Stomach (tissue), 8 donors: ENCODE measurements at regions not wholly inside any gene's neighbourhood (a gene's known extent, or its start where the extent isn't known, plus 50 kb on each side); places are given as distances from the start of the nearest gene placed in this dataset.
"Not testable (repeated sequence)": the region's sequence is repeated elsewhere in the genome, so short reads cannot be mapped to it uniquely, and the experiment has no call there.

Source experiments
- DNase-seq, 2 donors: peaks; one replicate each; pipeline versions ENCODE4 v3.0.0 to v3.0.0-alpha.2; 2013 to 2019
- H3K27ac ChIP-seq, 5 donors: fragments of 200-600 bp in 4 of 5; sonication (generic) in 4 of 5; one replicate each; pipeline ENCODE4 v1.5.1; 2013 to 2019; ENCODE audit warnings: mild to moderate bottlenecking in 1 of 5, moderate library complexity in 1 of 5
- H3K27me3 ChIP-seq, 3 donors: fragments of 200-600 bp; sonication (generic); one replicate each; pipeline ENCODE4 v1.5.1; 2017 to 2019; ENCODE audit warnings: mixed run types in 1 of 3
- H3K36me3 ChIP-seq, 4 donors: fragments of 200-600 bp; sonication (generic); 1 replicate in 3 of 4; 2 replicates in 1 of 4; pipeline ENCODE4 v1.5.1; 2016 to 2019
- H3K4me1 ChIP-seq, 4 donors: fragments of 200-600 bp; sonication (generic); one replicate each; pipeline ENCODE4 v1.5.1; 2016 to 2019
- H3K4me3 ChIP-seq, 4 donors: fragments of 200-600 bp; sonication (generic) in 3 of 4; one replicate each; pipeline ENCODE4 v1.5.1; 2016 to 2019; ENCODE audit warnings: mild to moderate bottlenecking in 1 of 4
- H3K9me3 ChIP-seq, 4 donors: fragments of 200-600 bp; sonication (generic); one replicate each; pipeline ENCODE4 v1.5.1; 2016 to 2019
- EP300 ChIP-seq: sonication (generic); formaldehyde crosslinking; IDR thresholded peaks from one replicate; pipeline ENCODE4 v1.6.1; 2017; ENCODE audit warnings: antibody characterized with exemption
- POLR2A ChIP-seq, 4 donors: fragments of 450-650 bp; IDR thresholded peaks; one replicate each; pipeline ENCODE4 v1.6.1; 2016; ENCODE audit warnings: antibody characterized with exemption in 4 of 4, control low read depth in 2 of 4, mild to moderate bottlenecking in 1 of 4, moderate library complexity in 1 of 4
- POLR2AphosphoS5 ChIP-seq, 3 donors: sonication (generic); formaldehyde crosslinking; IDR thresholded peaks; one replicate each; pipeline ENCODE4 v1.6.1; 2016; ENCODE audit warnings: antibody characterized with exemption in 3 of 3
- WGBS, 5 donors: extraction: QIAGEN DNeasy Blood & Tissue Kit in 3 of 5; methylation state at CpG; one replicate each; pipeline versions ENCODE4 v1.1.5 to v1.1.7; 2013 to 2018; 5-methylcytosine and 5-hydroxymethylcytosine counted together
- intact Hi-C: fragments of 100-400 bp; cut with DNase I; formaldehyde crosslinking; loops from one replicate; pipeline ENCODE4 v1.15.1; 2023; ENCODE audit warnings: low total_unique reads
- TF ChIP-seq, protein P1 (sequence below), 7 experiments: fragments of 450-650 bp in 4 of 7; fragments of 200-600 bp in 3 of 7; sonication (generic) in 3 of 7; IDR thresholded peaks; one replicate each; pipeline ENCODE4 v1.5.1; 2016 to 2019; ENCODE audit warnings: antibody characterized with exemption in 7 of 7, control low read depth in 2 of 7, mild to moderate bottlenecking in 1 of 7
- donor health status: healthy with polysubstance abuse.
- donor health status: Bipolar disorder and iron deficiency.
- donor health status: healthy.

DNA sequence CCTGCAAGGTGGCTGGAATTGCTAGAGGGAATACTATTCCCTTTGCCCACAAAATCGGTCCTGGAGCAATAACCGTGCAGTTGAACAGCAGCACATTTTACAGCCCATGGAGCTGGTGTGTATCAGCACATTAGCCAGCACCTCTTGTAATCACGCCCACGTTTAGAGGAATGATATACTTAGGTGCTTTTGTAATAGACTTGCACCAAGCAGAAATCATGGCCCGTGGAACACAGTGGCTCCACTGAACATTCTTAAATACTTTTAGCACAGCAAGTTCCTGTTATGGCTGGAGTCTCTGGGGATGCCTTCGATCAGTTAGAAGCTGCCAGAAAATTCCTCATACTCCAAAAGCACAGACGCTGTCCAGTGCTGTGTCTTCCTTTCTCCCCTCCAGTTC is 218.1 kb upstream of the FAM78B start:
- H3K4me1 ChIP-seq, result no peaks in the 10 kb centered on the region
- H3K27me3 ChIP-seq, result peaks cover 0 to 4% (median 0%) of the 10 kb centered on the region in 3 donors
- no peak overlapping the region for H3K4me3 ChIP-seq
- TF ChIP-seq POLR2AphosphoS5 (IDR thresholded peaks at IDR 0.05) (no peak), EP300 (no peak), POLR2A (IDR thresholded peaks at IDR 0.05) (no peak)
- TF ChIP-seq, protein P1, sequence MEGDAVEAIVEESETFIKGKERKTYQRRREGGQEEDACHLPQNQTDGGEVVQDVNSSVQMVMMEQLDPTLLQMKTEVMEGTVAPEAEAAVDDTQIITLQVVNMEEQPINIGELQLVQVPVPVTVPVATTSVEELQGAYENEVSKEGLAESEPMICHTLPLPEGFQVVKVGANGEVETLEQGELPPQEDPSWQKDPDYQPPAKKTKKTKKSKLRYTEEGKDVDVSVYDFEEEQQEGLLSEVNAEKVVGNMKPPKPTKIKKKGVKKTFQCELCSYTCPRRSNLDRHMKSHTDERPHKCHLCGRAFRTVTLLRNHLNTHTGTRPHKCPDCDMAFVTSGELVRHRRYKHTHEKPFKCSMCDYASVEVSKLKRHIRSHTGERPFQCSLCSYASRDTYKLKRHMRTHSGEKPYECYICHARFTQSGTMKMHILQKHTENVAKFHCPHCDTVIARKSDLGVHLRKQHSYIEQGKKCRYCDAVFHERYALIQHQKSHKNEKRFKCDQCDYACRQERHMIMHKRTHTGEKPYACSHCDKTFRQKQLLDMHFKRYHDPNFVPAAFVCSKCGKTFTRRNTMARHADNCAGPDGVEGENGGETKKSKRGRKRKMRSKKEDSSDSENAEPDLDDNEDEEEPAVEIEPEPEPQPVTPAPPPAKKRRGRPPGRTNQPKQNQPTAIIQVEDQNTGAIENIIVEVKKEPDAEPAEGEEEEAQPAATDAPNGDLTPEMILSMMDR (IDR thresholded peaks at IDR 0.05), result no peak
- H3K36me3 ChIP-seq, result no peaks in the 10 kb centered on the region
- H3K9me3 ChIP-seq, result no peaks in the 10 kb centered on the region
- peak in 1 of 2 donors; percentile 1 for DNase-seq
- no peak overlapping the region for H3K27ac ChIP-seq
- 55 to 74% (median 61%) methylated on average over 7 of the region's 7 CpGs for WGBS, 5 donors
- intact Hi-C loops, result no loop called here

DNA sequence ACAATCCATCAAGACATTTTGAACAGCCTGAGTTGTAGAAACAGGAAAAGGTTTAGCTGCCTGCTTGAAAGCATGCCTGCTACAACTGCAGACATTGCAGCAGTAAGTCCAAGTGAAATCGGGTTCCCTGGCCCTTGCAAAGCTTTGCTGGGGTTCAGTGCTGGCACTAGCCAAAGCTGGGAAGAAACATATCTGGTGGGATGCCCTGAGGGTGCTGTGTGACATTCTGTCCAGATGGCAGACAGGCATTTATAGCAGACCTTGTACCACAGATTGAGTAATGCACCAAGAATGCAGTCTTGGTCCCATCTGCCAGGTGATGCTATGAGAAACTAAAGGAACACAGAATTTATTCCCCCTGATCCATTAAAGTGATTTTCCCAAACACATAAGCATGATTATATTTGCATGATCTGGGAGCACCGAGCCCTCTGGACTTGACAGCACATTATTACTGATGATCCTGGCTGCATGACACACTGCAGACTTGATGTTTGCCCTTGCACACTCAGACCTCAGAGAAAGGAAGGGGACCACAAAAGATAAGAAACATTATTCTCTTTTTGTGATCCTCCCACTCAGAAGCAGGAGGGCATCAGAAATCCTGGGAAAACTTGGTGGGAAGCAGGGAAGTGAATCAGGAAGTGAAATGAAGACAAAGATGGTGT is 223.7 kb upstream of the FAM78B start:
- intact Hi-C loops, result no loop called here
- no peaks in the 10 kb centered on the region for H3K9me3 ChIP-seq
- DNase-seq, result no peak
- TF ChIP-seq, protein P1 (IDR thresholded peaks at IDR 0.05), result no peak
- TF ChIP-seq POLR2A (IDR thresholded peaks at IDR 0.05) (no peak), POLR2AphosphoS5 (IDR thresholded peaks at IDR 0.05) (no peak), EP300 (no peak)
- no peak overlapping the region for H3K27ac ChIP-seq
- H3K36me3 ChIP-seq, result no peaks in the 10 kb centered on the region
- H3K27me3 ChIP-seq, result no peaks in the 10 kb centered on the region
- no peaks in the 10 kb centered on the region for H3K4me1 ChIP-seq
- WGBS, 5 donors, result 42 to 66% (median 56%) methylated on average over 2 of the region's 2 CpGs
- H3K4me3 ChIP-seq, result no peak overlapping the region

DNA sequence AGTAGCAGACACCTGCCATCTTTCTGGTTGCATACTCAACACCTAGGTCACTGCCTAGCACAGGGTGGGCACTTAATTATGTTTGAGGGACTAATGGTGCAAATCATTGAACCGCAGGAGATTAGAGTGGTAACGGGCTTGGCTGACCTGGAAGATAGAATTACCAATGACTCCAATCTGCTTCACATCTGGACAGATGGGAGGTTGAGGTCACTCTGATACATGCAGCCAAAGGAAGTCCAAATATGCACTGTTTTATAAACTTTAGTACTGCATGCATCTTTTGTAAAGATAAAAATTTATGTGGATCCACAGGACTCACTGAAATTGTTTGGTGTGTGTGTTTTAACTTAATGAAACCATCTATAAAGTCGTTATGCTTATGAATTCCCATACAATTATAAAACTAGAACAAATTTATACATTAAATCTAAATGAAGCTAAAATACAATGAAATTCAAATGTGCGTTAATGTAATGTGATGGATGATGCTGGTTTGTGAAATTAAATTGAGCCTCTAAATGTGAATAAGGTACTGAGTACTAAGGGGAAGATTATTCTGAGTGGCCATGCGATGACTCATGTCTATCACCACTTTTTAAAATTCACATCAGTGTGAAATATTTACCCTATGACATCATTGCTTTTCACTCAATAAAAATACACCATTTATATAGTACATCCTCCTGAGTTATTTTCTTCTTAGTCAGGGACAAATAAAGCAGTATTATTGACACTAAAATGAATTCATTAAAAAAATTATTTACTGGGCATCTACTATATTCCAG is 224.7 kb upstream of the FAM78B start:
- H3K36me3 ChIP-seq, result no peaks in the 10 kb centered on the region
- 69 to 84% (median 78%) methylated on average over 5 of the region's 5 CpGs for WGBS, 5 donors
- no peak overlapping the region for H3K27ac ChIP-seq
- no peaks in the 10 kb centered on the region for H3K9me3 ChIP-seq
- intact Hi-C loops, result no loop called here
- no peak for TF ChIP-seq EP300
- TF ChIP-seq, protein P1 (IDR thresholded peaks at IDR 0.05), result no peak
- no peak for TF ChIP-seq POLR2AphosphoS5 (IDR thresholded peaks at IDR 0.05)
- TF ChIP-seq POLR2A (IDR thresholded peaks at IDR 0.05), result no peak
- H3K27me3 ChIP-seq, result no peaks in the 10 kb centered on the region
- DNase-seq, result no peak
- H3K4me3 ChIP-seq, result no peak overlapping the region
- no peaks in the 10 kb centered on the region for H3K4me1 ChIP-seq

DNA sequence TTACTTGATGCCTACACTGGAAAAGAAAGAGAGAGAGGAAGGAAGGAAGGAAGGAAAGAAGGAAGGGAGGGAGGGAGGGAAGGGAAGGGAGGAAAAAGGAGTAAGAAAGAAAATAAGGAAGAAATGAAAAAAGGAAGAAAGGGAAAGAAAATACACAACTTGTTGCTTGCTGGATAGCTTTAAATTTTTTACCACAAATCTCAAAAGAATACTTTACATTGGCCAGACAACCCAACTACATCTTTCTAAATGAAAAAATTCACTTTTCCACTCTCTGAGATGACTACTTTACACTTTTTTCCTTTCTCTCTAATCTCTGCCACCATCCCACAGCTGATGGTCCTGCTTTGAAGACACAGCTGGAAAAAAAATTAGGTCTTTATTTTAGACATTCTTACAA is 228.9 kb upstream of the FAM78B start:
- Histone ChIP-seq H3K4me1 (no peaks in the 10 kb centered on the region), H3K36me3 (no peaks in the 10 kb centered on the region), H3K9me3 (no peaks in the 10 kb centered on the region), H3K27ac (no peak overlapping the region), H3K4me3 (no peak overlapping the region), H3K27me3 (no peaks in the 10 kb centered on the region)
- TF ChIP-seq POLR2A (IDR thresholded peaks at IDR 0.05) (no peak), POLR2AphosphoS5 (IDR thresholded peaks at IDR 0.05) (no peak), EP300 (no peak)
- TF ChIP-seq, protein P1 (IDR thresholded peaks at IDR 0.05), result no peak
- intact Hi-C loops, result no loop called here
- DNase-seq, result no peak

DNA sequence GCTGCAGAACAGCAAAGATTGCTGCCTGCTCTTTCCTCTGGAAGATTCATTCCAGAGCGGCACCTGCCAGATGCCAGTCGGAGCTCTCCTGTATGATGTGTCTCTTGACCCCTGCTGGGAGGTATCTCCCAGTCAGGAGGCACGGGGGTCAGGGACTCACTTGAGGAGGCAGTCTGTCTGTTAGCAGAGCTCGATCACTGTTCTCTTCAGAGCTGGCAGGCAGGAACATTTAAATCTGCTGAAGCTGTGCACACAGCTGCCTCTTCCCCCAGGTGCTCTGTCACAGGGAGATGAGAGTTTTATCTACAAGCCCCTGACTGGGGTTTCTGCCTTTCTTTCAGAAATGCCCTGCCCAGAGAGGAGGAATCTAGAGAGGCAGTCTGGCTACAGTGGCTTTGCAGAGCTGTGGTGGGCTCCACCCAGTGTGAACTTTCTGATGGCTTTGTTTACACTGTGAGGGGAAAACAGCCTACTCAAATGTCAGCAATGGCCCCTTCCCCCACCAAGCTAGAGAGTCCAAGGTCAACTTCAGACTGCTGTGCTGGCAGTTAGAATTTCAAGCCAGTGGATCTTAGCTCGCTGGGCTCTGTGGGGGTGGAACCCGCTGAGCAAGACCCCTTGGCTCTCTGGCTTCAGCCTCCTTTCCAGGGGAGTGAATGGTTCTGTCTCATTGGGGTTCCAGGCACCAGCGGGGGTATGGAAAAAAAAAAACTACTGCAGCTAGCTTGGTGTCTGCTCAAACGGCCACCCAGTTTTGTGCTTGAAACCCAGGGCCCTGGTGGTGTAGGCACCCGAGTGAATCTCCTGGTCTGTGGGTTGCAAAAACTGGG is 242.7 kb upstream of the FAM78B start:
- DNase-seq, H3K27me3 ChIP-seq, H3K4me3 ChIP-seq, H3K36me3 ChIP-seq, intact Hi-C loops, H3K4me1 ChIP-seq, H3K27ac ChIP-seq: not testable (repeated sequence)
- WGBS, 5 donors, result 17 to 51% (median 41%) methylated on average over 6 to 9 of the region's 9 CpGs
- H3K9me3 ChIP-seq, result peaks cover 0 to 33% (median 17%) of the 10 kb centered on the region in 4 donors
